ENCODE measurements at regions not wholly inside any gene's neighbourhood (a gene's known extent, or its start where the extent isn't known, plus 50 kb on each side); places are given as distances from the start of the nearest gene placed in this dataset.

- CTCF ChIA-PET, result no interaction called here
- POLR2A ChIA-PET, result no interaction called here
- TF ChIP-seq FOXK2 (IDR thresholded peaks at IDR 0.05), result no peak
- no peak for TF ChIP-seq SUZ12 (IDR thresholded peaks at IDR 0.05)
- no peak for TF ChIP-seq FOXM1 (IDR thresholded peaks at IDR 0.05; ENCODE audit: borderline replicate concordance)
- TF ChIP-seq NFRKB (IDR thresholded peaks at IDR 0.05), result no peak
- TF ChIP-seq LEF1 (IDR thresholded peaks at IDR 0.05; ENCODE audit: borderline replicate concordance), result no peak
- no peak for DNase-seq (ENCODE audit: extremely low spot score)
Observed at GRCh38 chr13:76552041-76552772, 334.0 kb downstream of the KCTD12 start.

DNA sequence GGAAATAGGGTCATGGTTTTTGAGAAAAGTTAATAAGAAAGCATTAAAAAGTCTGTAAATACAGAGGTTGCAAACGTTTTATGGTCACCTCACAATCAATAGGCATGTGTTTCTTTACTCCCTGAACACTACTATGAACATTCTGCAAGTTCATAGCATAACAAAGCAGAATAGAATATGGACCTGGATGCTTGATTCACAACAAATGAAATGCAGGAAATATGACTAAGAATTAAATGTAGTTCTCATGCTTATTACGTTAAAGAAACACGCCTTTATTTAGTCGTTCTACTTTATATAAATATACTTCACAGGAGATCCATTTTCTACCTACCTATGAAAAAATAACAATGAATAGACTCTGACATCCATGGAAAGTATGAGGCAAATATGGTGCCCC, 344.0 kb downstream of the KCTD12 start:
- no peak for DNase-seq (ENCODE audit: extremely low spot score)
- no peak for TF ChIP-seq HDGF (IDR thresholded peaks at IDR 0.05; ENCODE audit: borderline replicate concordance)
- ChIA-PET POLR2A (no interaction called here), CTCF (no interaction called here)

GRCh38 chr13:76538004-76538403, 348.2 kb downstream of the KCTD12 start:
- POLR2A ChIA-PET, result no interaction called here
- CTCF ChIA-PET, result no interaction called here
- TF ChIP-seq SP1 (IDR thresholded peaks at IDR 0.05) (no peak), L3MBTL2 (conservative IDR thresholded peaks at IDR 0.05) (no peak), ELF4 (IDR thresholded peaks at IDR 0.05) (no peak), ZNF384 (IDR thresholded peaks at IDR 0.05) (no peak), SUZ12 (IDR thresholded peaks at IDR 0.05) (no peak), HDGF (IDR thresholded peaks at IDR 0.05; ENCODE audit: borderline replicate concordance) (no peak), LEF1 (IDR thresholded peaks at IDR 0.05; ENCODE audit: borderline replicate concordance) (no peak)
- no peak for DNase-seq (ENCODE audit: extremely low spot score)

- CTCF ChIA-PET, result no interaction called here
- POLR2A ChIA-PET, result no interaction called here
- TF ChIP-seq FOXA1 (IDR thresholded peaks at IDR 0.05), result no peak
- DNase-seq (ENCODE audit: extremely low spot score), result no peak
Observed at GRCh38 chr13:76533251-76533650, 353.0 kb downstream of the KCTD12 start.

- ChIA-PET POLR2A (no interaction called here), CTCF (no interaction called here)
- no peak for TF ChIP-seq SUZ12 (IDR thresholded peaks at IDR 0.05)
- TF ChIP-seq CTBP1 (IDR thresholded peaks at IDR 0.05; ENCODE audit: borderline replicate concordance), result no peak
- no peak for TF ChIP-seq HDGF (IDR thresholded peaks at IDR 0.05; ENCODE audit: borderline replicate concordance)
- TF ChIP-seq LEF1 (IDR thresholded peaks at IDR 0.05; ENCODE audit: borderline replicate concordance), result no peak
- no peak for TF ChIP-seq FOXM1 (IDR thresholded peaks at IDR 0.05; ENCODE audit: borderline replicate concordance)
- no peak for DNase-seq (ENCODE audit: extremely low spot score)
Observed at GRCh38 chr13:76527041-76527440, 359.2 kb downstream of the KCTD12 start.

- POLR2A ChIA-PET, result no interaction called here
- no peak for DNase-seq (ENCODE audit: extremely low spot score)
- no peak for TF ChIP-seq SP1 (IDR thresholded peaks at IDR 0.05)
- TF ChIP-seq LEF1 (IDR thresholded peaks at IDR 0.05; ENCODE audit: borderline replicate concordance), result no peak
- TF ChIP-seq SUZ12 (IDR thresholded peaks at IDR 0.05), result no peak
- no peak for TF ChIP-seq ARNT (IDR thresholded peaks at IDR 0.05)
- TF ChIP-seq NFRKB (IDR thresholded peaks at IDR 0.05), result no peak
- no peak for TF ChIP-seq BHLHE40 (IDR thresholded peaks at IDR 0.05; ENCODE audit: borderline replicate concordance)
- no peak for TF ChIP-seq ZNF384 (IDR thresholded peaks at IDR 0.05)
- TF ChIP-seq ELF4 (IDR thresholded peaks at IDR 0.05), result no peak
- TF ChIP-seq CTBP1 (IDR thresholded peaks at IDR 0.05; ENCODE audit: borderline replicate concordance), result no peak
- TF ChIP-seq PKNOX1 (IDR thresholded peaks at IDR 0.05), result no peak
- no peak for TF ChIP-seq FOXK2 (IDR thresholded peaks at IDR 0.05)
- TF ChIP-seq TARDBP (IDR thresholded peaks at IDR 0.05), result no peak
- CTCF ChIA-PET, result no interaction called here
Observed at GRCh38 chr13:76523740-76524340, 362.4 kb downstream of the KCTD12 start.

DNA sequence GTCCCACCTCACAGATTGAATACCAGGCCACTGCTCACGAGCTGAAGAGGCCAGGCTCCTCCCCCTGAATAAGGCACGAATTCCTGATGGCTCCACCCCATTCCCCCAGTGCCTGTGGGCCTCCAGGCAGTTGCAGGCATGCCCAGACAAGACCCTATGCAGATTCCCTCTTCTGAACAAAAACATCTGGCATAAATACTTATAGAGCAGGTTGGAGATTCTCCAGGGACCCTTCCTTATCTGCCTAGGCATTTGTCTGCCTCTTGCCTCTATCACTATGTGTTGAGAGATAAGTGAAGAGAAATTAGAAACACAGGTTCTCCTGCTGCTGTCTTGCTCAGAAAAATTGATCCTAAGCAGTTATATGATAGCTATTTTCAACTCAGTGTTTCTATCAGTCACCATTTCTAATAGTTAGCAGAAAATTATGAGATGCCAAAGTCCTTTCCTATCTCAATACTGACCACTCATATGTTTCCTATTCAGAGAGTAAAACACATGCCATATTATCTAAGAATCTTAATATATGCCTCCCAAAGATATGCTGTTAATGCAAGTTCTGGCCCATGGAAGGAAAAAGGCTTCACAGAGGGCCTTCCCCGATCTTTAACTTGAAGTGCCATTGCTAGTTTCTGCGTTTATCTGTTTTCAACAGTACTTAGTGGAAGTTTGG, 364.0 kb downstream of the KCTD12 start:
- ChIA-PET CTCF (no interaction called here), POLR2A (no interaction called here)
- peak; percentile 39 for DNase-seq (ENCODE audit: extremely low spot score)
- TF ChIP-seq FOXK2 (IDR thresholded peaks at IDR 0.05) (no peak), FOXA1 (IDR thresholded peaks at IDR 0.05) (no peak), FOXM1 (IDR thresholded peaks at IDR 0.05; ENCODE audit: borderline replicate concordance) (no peak), BHLHE40 (IDR thresholded peaks at IDR 0.05; ENCODE audit: borderline replicate concordance) (no peak), ELF4 (IDR thresholded peaks at IDR 0.05) (no peak), ARNT (IDR thresholded peaks at IDR 0.05) (no peak), NFRKB (IDR thresholded peaks at IDR 0.05) (no peak)

GRCh38 chr13:76519685-76520084, 366.5 kb downstream of the KCTD12 start:
- no peak for TF ChIP-seq NFRKB (IDR thresholded peaks at IDR 0.05)
- no peak for TF ChIP-seq ZNF384 (IDR thresholded peaks at IDR 0.05)
- no peak for TF ChIP-seq LEF1 (IDR thresholded peaks at IDR 0.05; ENCODE audit: borderline replicate concordance)
- TF ChIP-seq CTBP1 (IDR thresholded peaks at IDR 0.05; ENCODE audit: borderline replicate concordance), result no peak
- TF ChIP-seq ARNT (IDR thresholded peaks at IDR 0.05), result no peak
- TF ChIP-seq SUZ12 (IDR thresholded peaks at IDR 0.05), result no peak
- no peak for TF ChIP-seq FOXA1 (IDR thresholded peaks at IDR 0.05)
- no peak for TF ChIP-seq BHLHE40 (IDR thresholded peaks at IDR 0.05; ENCODE audit: borderline replicate concordance)
- TF ChIP-seq FOXM1 (IDR thresholded peaks at IDR 0.05; ENCODE audit: borderline replicate concordance), result no peak
- TF ChIP-seq ELF4 (IDR thresholded peaks at IDR 0.05), result no peak
- TF ChIP-seq L3MBTL2 (conservative IDR thresholded peaks at IDR 0.05), result no peak
- no peak for TF ChIP-seq TARDBP (IDR thresholded peaks at IDR 0.05)
- TF ChIP-seq SP1 (IDR thresholded peaks at IDR 0.05), result no peak
- no peak for TF ChIP-seq PKNOX1 (IDR thresholded peaks at IDR 0.05)
- TF ChIP-seq HDGF (IDR thresholded peaks at IDR 0.05; ENCODE audit: borderline replicate concordance), result no peak
- TF ChIP-seq FOXK2 (IDR thresholded peaks at IDR 0.05), result no peak
- POLR2A ChIA-PET, result no interaction called here
- no peak for DNase-seq (ENCODE audit: extremely low spot score)
- CTCF ChIA-PET, result no interaction called here

Measured in HEK293T (cell line).